ENCODE measurements at regions not wholly inside any gene's neighbourhood (a gene's known extent, or its start where the extent isn't known, plus 50 kb on each side); places are given as distances from the start of the nearest gene placed in this dataset.

DNA sequence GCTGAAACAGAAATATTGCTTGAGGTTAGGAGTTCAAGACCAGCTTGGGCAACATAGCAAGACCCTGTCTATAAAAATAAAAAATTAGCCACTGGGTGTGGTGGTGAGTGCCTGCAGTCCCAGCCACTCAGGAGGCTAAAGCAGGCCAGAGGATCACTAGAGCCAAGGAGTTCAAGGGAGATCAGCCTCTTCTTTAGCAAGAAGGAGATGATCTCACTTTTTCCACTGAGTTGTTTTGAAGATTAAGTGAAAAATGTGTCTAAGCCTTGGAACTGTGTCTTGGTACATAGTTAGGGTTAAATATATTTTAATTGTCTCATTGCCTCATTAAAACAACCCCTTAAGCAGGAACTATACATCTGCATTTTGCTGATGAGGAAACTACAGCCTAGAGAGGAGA lies 279.0 kb upstream of the ZFP64 start:
- ATAC-seq, result no peak

DNA sequence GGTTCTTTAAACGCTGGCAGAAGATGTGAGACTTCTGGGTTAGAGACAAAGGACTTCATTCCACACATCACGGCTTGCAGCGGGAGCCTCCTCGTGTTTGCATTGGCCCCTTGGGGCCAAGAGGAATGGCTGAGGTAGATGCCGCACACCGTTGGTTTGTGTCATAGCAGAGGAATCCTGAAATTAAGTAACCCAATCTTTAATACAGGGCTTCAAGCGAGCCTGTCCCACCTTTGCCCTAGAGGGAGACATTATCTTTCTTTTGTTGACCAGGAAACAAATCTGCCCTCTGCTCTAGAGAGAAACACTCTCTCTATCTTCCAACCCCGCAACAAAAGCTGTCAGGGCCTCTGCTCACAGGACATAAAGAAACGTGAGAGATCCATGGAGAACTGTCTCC lies 277.5 kb upstream of the ZFP64 start:
- no peak for ATAC-seq

- ATAC-seq, result no peak
These were observed 274.4 kb upstream of the ZFP64 start for GRCh38 chr20:52465991-52466390.

DNA sequence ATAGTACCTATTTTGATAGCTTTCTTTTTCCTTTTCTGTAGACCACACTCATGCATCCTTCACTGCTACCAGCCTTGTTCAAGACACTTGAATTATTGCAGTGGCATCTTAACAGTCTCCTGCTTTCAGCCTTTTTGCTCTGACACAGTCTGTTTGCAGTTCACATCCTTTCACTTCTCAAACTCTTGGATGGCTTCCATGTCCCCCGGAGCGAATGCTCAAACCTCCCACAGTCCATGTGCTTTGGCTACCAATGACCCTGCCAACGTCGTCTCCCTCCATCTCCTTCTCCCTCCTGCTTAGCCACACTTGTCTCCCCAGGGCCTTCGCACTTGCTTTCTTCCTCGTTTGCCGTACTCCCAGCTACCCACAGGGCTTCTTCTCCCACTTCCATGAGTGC lies 270.0 kb upstream of the ZFP64 start:
- ATAC-seq, result no peak

DNA sequence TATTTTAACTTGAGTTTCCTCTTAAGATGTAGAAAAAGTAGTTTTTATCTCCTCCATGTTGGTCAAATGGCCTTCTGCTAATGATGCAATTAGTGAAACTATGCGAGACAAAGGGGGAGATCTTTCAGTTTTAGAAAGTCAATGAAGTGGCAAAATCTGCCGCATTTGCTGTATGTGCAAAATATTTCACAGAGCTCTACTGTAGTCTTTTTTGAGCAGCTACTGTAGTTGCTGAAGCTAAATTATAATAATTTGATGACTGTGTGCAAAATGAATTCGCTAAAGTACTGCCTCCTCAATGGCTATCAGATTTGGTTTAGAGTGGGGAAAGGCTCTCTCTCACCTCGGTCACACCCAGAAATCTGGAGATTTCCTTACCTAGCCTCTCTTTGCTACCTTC lies 267.6 kb upstream of the ZFP64 start:
- ATAC-seq, result no peak

GRCh38 chr20:52457826-52458225 lies 266.2 kb upstream of the ZFP64 start:
- no peak for ATAC-seq

GRCh38 chr20:52454660-52455059 lies 263.1 kb upstream of the ZFP64 start:
- ATAC-seq, result no peak

DNA sequence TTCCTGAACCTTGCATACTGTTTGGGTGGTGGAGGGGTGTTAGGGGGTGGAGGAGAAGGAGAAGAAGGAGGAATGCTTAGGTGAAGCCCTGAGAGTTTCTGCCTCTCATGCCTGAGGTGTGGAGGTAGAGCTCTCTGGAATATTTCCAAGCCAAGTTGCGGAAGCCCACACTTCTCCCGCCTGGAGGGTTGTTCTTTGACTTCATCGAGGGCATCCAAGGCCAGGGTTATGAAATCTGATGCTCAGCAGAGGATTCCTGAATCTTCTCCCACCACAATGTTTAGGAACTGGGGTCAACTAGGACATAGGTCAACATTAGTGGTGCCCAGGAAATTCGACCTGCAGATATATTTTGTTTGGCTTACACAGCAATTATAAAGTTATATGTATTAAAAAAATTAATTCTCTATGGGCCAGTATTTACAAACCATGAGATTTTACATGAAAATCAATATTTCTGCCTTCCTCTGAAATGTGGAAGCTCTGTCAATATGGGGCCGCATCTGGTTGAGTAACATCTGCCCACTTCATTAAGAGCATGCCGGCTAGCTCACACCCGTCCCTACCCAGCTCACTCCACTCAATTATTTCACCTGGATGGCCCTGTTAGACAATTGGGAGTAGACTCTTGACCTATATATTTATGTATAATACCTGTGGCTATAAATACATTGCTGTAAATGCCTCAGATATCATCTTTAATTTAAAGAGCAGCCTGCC lies 257.1 kb upstream of the ZFP64 start:
- ATAC-seq, result no peak

- ATAC-seq, result no peak
These were observed 255.6 kb upstream of the ZFP64 start for GRCh38 chr20:52447225-52447551.

DNA sequence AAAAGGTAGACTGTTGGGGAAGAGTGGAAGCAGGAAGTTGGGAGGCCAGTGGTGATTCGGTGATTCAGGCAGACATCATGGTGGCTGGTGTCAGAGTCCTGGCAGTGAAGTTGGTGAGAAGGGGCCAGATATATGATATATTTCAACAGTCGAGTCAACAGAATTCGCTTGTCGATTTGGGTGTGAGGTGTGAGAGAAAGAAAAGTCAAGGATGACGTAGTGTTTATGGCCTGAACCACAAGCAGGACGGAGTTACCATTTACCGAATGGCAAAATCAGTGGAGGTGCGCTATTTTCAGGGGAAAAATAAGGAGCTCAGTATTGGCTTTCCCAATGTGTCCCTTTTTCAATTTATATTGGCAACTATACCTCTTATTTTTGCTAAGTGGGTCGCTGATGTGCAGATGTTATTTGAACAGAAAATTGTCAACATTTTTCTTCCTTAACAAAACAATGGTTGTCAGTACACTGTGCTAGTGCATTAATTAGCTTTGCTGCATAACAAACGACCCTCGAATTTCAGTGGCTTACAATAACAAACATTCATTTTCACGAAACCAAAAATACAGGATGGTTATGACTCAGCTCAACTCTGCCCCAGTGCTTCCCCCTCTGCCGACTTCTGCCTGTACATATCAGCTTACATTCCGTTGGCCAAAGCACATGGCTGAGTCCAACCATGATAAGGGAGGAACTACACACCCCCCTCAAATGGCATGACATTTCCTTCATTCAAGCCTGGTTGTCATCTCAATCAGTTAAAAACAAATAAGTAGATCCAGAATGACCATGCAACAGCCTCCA lies 255.0 kb upstream of the ZFP64 start:
- ATAC-seq, result no peak

DNA sequence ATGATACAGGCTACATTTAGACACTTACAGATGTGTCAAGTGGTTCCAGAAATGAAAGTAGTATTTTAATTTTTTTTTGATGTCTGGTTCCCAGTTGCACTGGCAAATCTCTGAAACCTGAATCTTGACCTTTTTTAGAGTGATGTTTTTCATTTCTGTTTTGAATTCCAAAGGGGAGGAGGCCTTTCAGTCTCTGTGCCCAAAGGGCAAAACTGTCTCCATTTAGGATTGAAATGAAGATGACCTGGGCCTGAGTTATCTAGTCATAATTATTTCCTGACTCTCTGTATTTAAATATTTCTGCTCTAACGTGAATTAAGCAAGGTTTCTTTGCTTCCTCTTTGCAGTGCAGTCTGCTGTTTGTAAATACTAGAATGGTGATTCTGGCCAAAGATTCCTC lies 252.9 kb upstream of the ZFP64 start:
- no peak for ATAC-seq

GRCh38 chr20:52443874-52444273 lies 252.3 kb upstream of the ZFP64 start:
- no peak for ATAC-seq

DNA sequence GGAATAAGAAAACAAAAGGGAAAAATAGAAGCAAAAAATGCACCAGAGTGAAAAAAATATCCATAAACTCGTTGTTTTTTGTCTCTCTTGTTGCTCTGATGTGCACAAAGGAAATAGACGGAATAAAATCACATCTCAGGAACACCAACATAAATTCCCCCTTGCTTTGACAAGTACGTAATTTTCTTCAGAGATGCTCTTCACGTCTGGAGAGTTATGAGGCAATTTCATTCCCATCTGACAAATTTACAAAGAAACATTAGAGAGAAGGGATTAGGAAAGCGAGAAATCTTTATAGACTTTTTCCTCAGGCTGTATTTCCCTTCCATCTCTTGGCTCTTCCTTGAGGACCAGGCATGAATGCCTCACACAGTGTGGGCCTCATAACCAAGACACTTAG lies 250.1 kb upstream of the ZFP64 start:
- no peak for ATAC-seq

DNA sequence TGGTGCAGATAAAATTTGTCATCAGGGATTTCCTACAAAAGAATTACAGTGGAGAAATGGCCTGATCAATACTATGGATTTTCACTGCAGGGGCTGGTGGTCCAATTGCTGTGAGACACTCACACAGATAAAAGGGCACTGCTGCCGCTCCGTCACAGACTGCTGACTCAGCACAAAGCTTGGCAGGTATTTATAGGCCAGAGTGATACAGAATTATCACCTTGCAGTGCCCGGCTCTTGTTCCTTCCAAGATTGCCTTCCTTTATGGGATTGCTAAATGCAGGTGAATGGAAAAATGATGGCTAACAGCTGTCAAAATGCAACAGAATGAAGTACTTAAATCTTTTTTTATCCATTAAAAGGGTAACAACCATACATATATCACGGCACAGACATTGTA lies 247.8 kb upstream of the ZFP64 start:
- no peak for ATAC-seq

DNA sequence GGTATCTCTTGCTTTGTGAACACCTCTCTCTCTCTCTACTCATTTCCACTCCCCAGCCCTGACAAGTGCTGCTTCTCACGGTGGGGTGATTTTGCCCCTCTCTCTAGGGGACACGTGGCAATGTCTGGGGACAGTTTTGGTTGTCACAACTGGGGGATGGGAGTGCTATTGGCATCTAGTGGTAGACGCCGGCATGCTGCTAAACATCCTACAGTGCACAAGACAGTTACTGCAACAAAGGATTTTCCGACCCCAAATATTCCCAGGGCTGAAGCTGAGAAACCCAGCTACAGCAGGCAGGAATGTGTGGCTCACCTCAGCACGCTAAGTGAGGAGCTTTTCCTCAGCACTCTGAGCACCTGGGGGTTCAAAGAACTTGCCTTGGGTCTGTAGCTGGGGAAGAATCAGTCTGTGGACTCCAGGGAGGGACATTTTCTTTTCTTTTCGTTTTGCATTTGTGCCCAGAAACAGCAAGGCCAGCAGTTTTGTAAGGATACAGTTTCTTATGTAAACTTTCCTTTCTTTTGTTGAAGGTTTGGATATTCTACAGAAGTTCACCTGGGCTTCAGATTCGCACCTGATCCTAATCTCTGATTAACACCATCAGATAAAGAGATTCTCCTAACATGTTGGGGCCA lies 246.9 kb upstream of the ZFP64 start:
- no peak for ATAC-seq

DNA sequence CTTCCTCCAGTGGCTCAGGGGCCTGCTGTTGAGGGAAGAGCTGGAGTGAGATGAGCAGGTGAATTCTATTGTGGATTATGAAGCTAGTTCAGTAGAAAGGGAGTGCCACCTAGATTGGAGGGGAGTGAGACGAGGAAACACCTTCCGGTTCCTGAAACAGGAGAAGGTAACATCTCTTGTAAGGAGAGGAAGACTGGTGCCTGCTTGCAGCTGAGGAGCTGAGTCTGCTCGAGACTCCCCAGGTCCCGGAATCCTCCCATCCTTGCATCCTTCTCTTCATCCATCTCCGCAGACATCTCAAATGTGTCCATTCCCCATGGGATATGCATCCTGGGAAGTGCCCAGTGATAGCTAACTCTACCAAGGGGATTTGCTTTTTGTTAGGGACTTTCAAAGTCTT lies 242.9 kb upstream of the ZFP64 start:
- no peak for ATAC-seq

- ATAC-seq, result no peak
These were observed 242.5 kb upstream of the ZFP64 start for GRCh38 chr20:52434041-52434425.

- no peak for ATAC-seq
These were observed 241.9 kb upstream of the ZFP64 start for GRCh38 chr20:52433326-52434040.

DNA sequence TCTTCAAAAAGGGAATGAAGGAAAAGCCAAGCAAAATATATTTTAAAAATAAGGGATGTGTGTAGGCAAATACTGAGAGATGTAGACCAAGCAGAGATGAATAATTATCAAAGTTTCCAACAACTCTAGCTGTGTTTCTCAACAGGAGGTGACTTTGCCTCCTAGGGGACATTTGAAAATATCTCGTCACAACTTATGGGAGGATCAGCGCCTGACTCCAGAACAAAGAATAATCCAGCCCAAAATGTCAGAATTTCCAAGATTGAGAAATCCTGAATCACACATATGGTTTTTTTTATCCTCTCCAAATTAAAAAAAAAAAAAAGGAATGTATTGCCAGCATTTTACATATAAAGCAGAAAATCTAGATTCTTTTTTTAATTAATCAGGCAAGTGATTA lies 241.2 kb upstream of the ZFP64 start:
- ATAC-seq, result no peak

DNA sequence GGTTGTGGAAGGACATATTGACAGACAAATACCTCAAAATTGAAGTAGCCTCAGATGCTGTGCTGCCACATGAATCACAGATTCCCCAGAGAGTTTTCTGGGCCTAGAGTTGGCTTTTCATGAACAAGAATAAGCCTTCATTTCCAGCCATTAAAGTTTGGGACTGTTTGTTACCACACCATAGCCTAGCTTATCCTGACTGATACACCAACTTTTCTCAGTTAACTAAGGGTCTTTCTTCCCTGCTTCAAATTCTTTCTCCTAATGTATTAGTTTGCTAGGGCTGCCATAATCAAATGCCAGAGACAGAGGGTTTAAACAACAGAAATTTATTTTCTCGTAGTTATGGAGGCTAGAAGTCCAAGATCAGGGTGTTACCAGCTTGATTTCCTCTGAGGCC lies 237.4 kb upstream of the ZFP64 start:
- ATAC-seq, result no peak

DNA sequence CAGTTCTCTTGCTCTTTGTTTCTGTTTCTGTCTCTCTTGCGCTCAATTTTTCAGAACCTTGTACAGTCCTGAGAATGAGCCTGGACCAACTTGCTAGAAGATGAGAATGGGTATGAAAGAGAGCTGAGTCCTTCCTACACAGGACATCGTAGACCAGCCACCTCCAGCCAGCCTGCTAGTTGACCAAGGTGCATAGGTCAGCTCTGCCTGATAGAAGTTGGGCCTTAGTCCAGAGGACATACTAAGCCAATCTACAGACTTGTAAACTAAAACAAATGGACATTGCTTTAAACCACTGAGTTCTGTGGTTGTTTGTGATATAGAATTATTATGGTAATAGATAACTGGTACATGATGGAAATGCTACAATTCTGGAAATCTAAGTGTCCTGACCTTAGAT lies 236.4 kb upstream of the ZFP64 start:
- no peak for ATAC-seq

DNA sequence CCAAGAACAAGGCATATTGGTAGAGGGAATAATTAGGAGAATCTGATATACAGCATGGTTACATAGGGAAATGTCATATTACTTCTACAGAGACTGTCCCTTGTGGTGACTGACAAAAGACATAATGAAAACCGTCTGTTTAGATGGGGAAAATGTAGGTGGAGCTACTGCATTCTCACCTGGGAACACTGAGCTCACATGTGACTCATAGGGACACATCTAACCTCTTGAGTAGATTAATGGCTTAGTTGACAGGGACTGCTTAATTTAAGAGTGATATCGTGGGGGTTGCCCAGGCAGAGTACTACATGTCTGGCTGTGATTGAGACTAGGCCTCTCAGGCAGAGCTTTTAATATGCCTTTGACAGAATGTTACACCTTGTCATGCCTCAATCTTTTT lies 235.3 kb upstream of the ZFP64 start:
- ATAC-seq, result no peak

GRCh38 chr20:52425701-52426100 lies 234.1 kb upstream of the ZFP64 start:
- no peak for ATAC-seq

DNA sequence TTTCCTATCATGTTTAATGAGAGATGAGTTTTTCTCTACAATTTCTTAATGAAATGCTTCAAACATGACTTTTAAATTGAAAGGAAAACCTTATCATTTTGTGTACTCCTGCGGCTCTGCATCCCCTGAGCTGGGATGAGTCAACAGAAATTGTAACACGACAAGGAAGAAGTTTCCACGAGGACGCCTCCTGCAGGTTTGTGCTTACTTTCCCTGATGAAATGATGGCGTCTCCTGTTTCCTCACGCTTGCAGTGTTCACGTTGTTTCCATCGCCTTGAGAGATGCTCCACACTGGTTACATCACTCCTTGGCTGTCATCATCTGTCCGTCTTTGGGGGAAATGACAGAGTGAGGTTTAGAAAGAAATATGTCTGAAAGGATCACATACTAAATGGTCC lies 233.7 kb upstream of the ZFP64 start:
- ATAC-seq, result no peak

All from activated CD4-positive, CD25-positive, alpha-beta regulatory T cell treated with anti-CD3 and anti-CD28 coated beads, Interleukin-2, amount 50 U/mL, for 24 hours (primary cell).